A549 (cell line): ENCODE measurements at regions not wholly inside any gene's neighbourhood (a gene's known extent, or its start where the extent isn't known, plus 50 kb on each side); places are given as distances from the start of the nearest gene placed in this dataset.

ENCODE experiments used
- CHD4 ChIP-seq: fragments of 200-600 bp; sonication (generic); IDR thresholded peaks from 2 replicates; pipeline ENCODE4 v1.6.1; 2016; ENCODE audit warnings: antibody characterized with exemption, mild to moderate bottlenecking, borderline replicate concordance
- CTCF ChIP-seq: fragments of >200 bp; sonication (Bioruptor Twin); formaldehyde crosslinking; IDR thresholded peaks from 3 replicates; pipeline ENCODE4 v1.5.1; 2016
- FOXS1 ChIP-seq: fragments of 250-450 bp; sonication (Bioruptor Pico); IDR thresholded peaks from 2 replicates; pipeline ENCODE4 v1.5.0; 2020; ENCODE audit warnings: mild to moderate bottlenecking, moderate library complexity
- MAX ChIP-seq: IDR thresholded peaks from 2 replicates; pipeline ENCODE4 v1.6.1; 2012

GRCh38 chr15:97459771-97460170 is 500.7 kb upstream of the ARRDC4 start:
- TF ChIP-seq CTCF: no peak
- no peak for TF ChIP-seq CHD4
- no peak for TF ChIP-seq MAX
- TF ChIP-seq FOXS1 (CRISPR knock-in tag): no peak
